ENCODE measurements at regions not wholly inside any gene's neighbourhood (a gene's known extent, or its start where the extent isn't known, plus 50 kb on each side); places are given as distances from the start of the nearest gene placed in this dataset.

GRCh38 chr3:127370906-127371305 lies 83.1 kb upstream of the PRR20G start:
- DNase-seq = no peak

- no peak for DNase-seq
Observed at GRCh38 chr3:127369356-127369935, 81.6 kb upstream of the PRR20G start.

- no peak for DNase-seq
Observed at GRCh38 chr3:127368186-127369032, 80.6 kb upstream of the PRR20G start.

GRCh38 chr3:127367593-127367992 lies 79.7 kb upstream of the PRR20G start:
- DNase-seq = no peak

GRCh38 chr3:127366383-127366782 lies 78.5 kb upstream of the PRR20G start:
- no peak for DNase-seq

GRCh38 chr3:127365163-127365798 lies 77.4 kb upstream of the PRR20G start:
- DNase-seq = no peak

GRCh38 chr3:127363891-127364290 lies 76.0 kb upstream of the PRR20G start:
- DNase-seq = no peak

GRCh38 chr3:127363171-127363570 lies 75.3 kb upstream of the PRR20G start:
- DNase-seq = no peak

- DNase-seq = no peak
Observed at GRCh38 chr3:127360647-127361046, 72.8 kb upstream of the PRR20G start.

GRCh38 chr3:127358641-127359040 lies 70.8 kb upstream of the PRR20G start:
- DNase-seq = no peak

- DNase-seq = no peak
Observed at GRCh38 chr3:127356381-127356780, 68.5 kb upstream of the PRR20G start.

- no peak for DNase-seq
Observed at GRCh38 chr3:127354761-127355160, 66.9 kb upstream of the PRR20G start.

GRCh38 chr3:127352612-127353011 lies 64.8 kb upstream of the PRR20G start:
- no peak for DNase-seq

GRCh38 chr3:127351775-127352350 lies 64.0 kb upstream of the PRR20G start:
- DNase-seq = no peak

GRCh38 chr3:127351321-127351720 lies 63.5 kb upstream of the PRR20G start:
- DNase-seq = no peak

- DNase-seq = no peak
Observed at GRCh38 chr3:127350172-127351050, 62.6 kb upstream of the PRR20G start.

- DNase-seq = no peak
Observed at GRCh38 chr3:127349501-127350171, 61.8 kb upstream of the PRR20G start.

- DNase-seq = no peak
Observed at GRCh38 chr3:127342735-127343134, 54.9 kb upstream of the PRR20G start.

GRCh38 chr3:127339928-127340861 lies 52.3 kb upstream of the PRR20G start:
- DNase-seq = no peak

- no peak for DNase-seq
Observed at GRCh38 chr3:127339016-127339415, 51.2 kb upstream of the PRR20G start.
